ENCODE measurements at regions not wholly inside any gene's neighbourhood (a gene's known extent, or its start where the extent isn't known, plus 50 kb on each side); places are given as distances from the start of the nearest gene placed in this dataset.

GRCh38 chr20:17840423-17840822 lies 128.2 kb downstream of the SNX5 start:
- DNase-seq (ENCODE audit: low spot score) (no peak), ATAC-seq (ENCODE audit: low FRiP score) (no peak)
- TF ChIP-seq, protein P1, sequence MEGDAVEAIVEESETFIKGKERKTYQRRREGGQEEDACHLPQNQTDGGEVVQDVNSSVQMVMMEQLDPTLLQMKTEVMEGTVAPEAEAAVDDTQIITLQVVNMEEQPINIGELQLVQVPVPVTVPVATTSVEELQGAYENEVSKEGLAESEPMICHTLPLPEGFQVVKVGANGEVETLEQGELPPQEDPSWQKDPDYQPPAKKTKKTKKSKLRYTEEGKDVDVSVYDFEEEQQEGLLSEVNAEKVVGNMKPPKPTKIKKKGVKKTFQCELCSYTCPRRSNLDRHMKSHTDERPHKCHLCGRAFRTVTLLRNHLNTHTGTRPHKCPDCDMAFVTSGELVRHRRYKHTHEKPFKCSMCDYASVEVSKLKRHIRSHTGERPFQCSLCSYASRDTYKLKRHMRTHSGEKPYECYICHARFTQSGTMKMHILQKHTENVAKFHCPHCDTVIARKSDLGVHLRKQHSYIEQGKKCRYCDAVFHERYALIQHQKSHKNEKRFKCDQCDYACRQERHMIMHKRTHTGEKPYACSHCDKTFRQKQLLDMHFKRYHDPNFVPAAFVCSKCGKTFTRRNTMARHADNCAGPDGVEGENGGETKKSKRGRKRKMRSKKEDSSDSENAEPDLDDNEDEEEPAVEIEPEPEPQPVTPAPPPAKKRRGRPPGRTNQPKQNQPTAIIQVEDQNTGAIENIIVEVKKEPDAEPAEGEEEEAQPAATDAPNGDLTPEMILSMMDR (IDR thresholded peaks at IDR 0.05): no peak

DNA sequence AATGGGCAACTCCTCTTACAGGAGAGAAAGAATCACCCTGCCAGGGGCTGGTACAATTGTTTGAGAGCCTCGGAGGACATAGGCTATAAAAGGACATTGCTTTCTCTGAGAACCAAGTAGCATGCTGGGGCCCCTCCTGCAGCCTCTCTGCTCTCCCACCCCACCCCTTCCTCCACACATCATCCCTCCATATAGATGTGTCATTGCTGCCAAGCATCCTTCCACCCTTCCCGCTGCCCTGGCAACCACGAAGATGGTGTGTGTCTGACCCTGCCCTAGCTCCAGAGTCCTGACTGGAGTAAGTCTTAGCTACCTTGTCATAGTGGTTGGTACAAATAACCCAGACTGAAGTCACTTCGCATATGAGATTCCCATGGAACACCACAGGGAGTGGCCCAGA lies 129.7 kb downstream of the SNX5 start:
- TF ChIP-seq, protein P1 (IDR thresholded peaks at IDR 0.05): no peak
- ATAC-seq (ENCODE audit: low FRiP score) (no peak), DNase-seq (ENCODE audit: low spot score) (no peak)

DNA sequence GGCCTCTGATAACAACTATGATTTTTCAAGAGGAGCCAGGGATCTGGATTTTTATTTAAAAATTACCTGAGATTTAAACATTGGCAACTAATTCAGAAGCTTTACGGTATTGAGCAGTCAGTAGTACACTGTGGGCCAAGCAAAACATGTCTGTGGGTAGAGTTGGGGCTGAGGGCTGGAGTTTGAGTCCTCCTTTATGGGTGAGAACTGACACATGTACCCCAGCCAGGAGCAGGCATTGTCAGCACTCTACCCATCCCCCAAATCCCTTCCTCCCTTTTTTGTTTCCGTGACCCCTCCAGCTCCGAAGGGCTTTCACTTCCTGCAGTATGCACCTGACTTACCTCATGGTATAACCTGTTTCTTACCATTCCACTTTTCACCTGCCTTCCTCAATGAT lies 131.4 kb downstream of the SNX5 start:
- ATAC-seq (ENCODE audit: low FRiP score): no peak
- DNase-seq (ENCODE audit: low spot score): no peak
- TF ChIP-seq, protein P1 (IDR thresholded peaks at IDR 0.05): no peak

- TF ChIP-seq, protein P1 (IDR thresholded peaks at IDR 0.05): no peak
- DNase-seq (ENCODE audit: low spot score): no peak
- ATAC-seq (ENCODE audit: low FRiP score): peak; percentile 94
These were observed 132.2 kb downstream of the SNX5 start for GRCh38 chr20:17836303-17836861.

GRCh38 chr20:17835934-17836300 lies 132.7 kb downstream of the SNX5 start:
- TF ChIP-seq, protein P1 (IDR thresholded peaks at IDR 0.05): no peak
- DNase-seq (ENCODE audit: low spot score): no peak
- ATAC-seq (ENCODE audit: low FRiP score): peak; percentile 20

DNA sequence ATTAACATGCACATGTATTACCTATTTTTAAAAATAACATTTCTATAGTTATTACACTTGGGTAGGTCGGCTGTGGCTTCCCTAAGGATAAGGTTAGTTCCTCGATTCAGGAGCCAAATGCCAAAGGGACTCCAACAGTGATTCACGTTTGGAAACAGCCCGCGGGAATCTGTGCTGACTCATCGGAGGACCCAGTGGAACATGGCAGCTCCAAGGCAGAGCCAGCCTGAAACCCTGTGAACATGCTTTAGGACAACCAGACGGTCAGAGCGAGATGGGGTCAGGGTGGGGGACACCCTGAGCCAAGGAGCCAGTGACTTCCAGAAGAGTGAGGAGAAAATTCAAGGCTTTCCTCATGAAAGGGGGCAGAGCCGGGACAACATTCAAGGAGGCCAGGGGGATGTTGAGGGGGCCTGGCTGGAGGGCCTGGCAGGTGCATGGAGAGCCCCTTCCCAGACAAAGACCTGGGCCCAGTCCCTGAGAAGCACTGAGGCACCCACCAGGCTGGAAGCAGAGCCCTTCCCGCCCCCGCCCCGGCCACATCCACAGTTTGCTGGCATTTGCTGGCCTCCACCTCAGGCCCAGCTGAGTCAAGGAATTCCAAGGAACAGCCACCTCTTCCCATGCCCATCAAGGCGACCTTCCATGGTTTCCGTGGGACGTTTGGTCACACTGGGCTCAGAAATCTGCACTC lies 133.2 kb downstream of the SNX5 start:
- peak; percentile 75 for ATAC-seq (ENCODE audit: low FRiP score)
- TF ChIP-seq, protein P1 (IDR thresholded peaks at IDR 0.05): no peak
- no peak for DNase-seq (ENCODE audit: low spot score)

- DNase-seq (ENCODE audit: low spot score): no peak
- ATAC-seq (ENCODE audit: low FRiP score): no peak
- TF ChIP-seq, protein P1 (IDR thresholded peaks at IDR 0.05): no peak
These were observed 133.8 kb downstream of the SNX5 start for GRCh38 chr20:17834804-17835203.
